ENCODE measurements at regions not wholly inside any gene's neighbourhood (a gene's known extent, or its start where the extent isn't known, plus 50 kb on each side); places are given as distances from the start of the nearest gene placed in this dataset.

DNA sequence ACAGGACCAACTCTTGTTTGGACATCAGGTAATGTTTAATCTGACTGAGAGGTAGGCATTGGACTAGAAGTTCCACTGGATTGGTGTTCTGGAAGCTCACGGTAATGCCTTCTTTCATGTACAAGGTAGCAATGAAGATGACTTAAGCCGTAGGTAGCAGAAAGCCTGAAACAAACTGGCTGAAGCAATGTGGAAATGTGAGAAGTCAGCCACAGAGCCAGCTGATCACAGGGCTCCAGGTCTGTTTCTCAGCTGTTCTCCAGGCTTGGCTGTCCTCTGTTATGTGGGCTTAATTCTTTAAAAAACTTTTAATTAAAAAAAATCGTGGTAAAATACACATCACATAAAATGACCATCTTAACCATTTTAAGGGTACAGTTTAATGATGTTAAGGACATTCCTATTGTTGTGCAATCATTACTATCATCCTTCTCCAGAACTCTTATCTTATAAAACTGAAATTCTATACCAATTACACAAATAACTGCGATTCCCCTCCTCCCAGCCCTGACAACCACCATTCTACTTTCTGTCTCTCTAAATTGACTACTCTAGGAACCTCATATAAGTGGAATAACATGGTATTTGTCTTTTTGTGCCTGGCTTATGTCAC, 101.4 kb upstream of the ZNF32 start (continued):
- TF ChIP-seq, protein P1, sequence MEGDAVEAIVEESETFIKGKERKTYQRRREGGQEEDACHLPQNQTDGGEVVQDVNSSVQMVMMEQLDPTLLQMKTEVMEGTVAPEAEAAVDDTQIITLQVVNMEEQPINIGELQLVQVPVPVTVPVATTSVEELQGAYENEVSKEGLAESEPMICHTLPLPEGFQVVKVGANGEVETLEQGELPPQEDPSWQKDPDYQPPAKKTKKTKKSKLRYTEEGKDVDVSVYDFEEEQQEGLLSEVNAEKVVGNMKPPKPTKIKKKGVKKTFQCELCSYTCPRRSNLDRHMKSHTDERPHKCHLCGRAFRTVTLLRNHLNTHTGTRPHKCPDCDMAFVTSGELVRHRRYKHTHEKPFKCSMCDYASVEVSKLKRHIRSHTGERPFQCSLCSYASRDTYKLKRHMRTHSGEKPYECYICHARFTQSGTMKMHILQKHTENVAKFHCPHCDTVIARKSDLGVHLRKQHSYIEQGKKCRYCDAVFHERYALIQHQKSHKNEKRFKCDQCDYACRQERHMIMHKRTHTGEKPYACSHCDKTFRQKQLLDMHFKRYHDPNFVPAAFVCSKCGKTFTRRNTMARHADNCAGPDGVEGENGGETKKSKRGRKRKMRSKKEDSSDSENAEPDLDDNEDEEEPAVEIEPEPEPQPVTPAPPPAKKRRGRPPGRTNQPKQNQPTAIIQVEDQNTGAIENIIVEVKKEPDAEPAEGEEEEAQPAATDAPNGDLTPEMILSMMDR (IDR thresholded peaks at IDR 0.05), result no peak
- TF ChIP-seq ELF1 (IDR thresholded peaks at IDR 0.05), result no peak

GRCh38 chr10:43749145-43749576, 100.5 kb upstream of the ZNF32 start:
- no peak overlapping the region for H3K4me3 ChIP-seq (ENCODE audit: low read depth in 2 of 2, low read length in 1 of 2)
- H3K9me2 ChIP-seq, result no peaks in the 10 kb centered on the region
- H4K20me1 ChIP-seq (ENCODE audit: insufficient read depth), result no peaks in the 10 kb centered on the region
- no peaks in the 10 kb centered on the region for H3K4me1 ChIP-seq (ENCODE audit: control insufficient read depth in 1 of 2, insufficient read depth in 2 of 2, low read depth in 1 of 2, low read length in 1 of 2)
- H3K27me3 ChIP-seq (ENCODE audit: insufficient read depth), result no peaks in the 10 kb centered on the region
- no peak overlapping the region for H3K27ac ChIP-seq (ENCODE audit: low read depth in 2 of 2, low read length in 1 of 2)
- ChIA-PET CTCF (interaction anchor here (1.2 kb wide), 1 partner anchor 153 kb away, joined by 4 read pairs; no protein-coding TSS in a partner anchor), POLR2A (no interaction called here)
- TF ChIP-seq RCOR1 (IDR thresholded peaks at IDR 0.05; ENCODE audit: low read length) (no peak), POLR2AphosphoS5 (IDR thresholded peaks at IDR 0.05; ENCODE audit: low read depth, low read length) (no peak), USF2 (IDR thresholded peaks at IDR 0.05; ENCODE audit: borderline replicate concordance, low read depth, low read length) (no peak), TAF1 (IDR thresholded peaks at IDR 0.05; ENCODE audit: borderline replicate concordance, low read depth, low read length) (no peak), EZH2phosphoT487 (IDR thresholded peaks at IDR 0.05; ENCODE audit: borderline replicate concordance, low read depth) (no peak), RAD21 (IDR thresholded peaks at IDR 0.05; ENCODE audit: low read length) (no peak), MEF2A (IDR thresholded peaks at IDR 0.05; ENCODE audit: borderline replicate concordance, low read depth) (no peak), FOSL2 (IDR thresholded peaks at IDR 0.05; ENCODE audit: borderline replicate concordance, low read depth) (no peak)
- TF ChIP-seq, protein P1 (IDR thresholded peaks at IDR 0.05), result no peak
- H3K9me3 ChIP-seq, result no peaks in the 10 kb centered on the region
- no peak overlapping the region for H2AFZ ChIP-seq (ENCODE audit: low read depth)
- no peaks in the 10 kb centered on the region for H3F3A ChIP-seq (replicated peaks; ENCODE audit: insufficient read depth)
- 49% methylated on average over 13 of the region's 13 CpGs for WGBS (ENCODE audit: low lambda C conversion rate)
- H3K79me2 ChIP-seq (ENCODE audit: insufficient read depth), result no peaks in the 10 kb centered on the region
- no peaks in the 10 kb centered on the region for H3K36me3 ChIP-seq (replicated peaks in 1 of 2; ENCODE audit: control insufficient read depth in 1 of 2, insufficient read depth in 2 of 2, low read length in 1 of 2)
- no peak for DNase-seq
- no peak overlapping the region for H3K4me2 ChIP-seq
- H3K9ac ChIP-seq, result no peak overlapping the region
